H9 (cell line): ENCODE measurements at regions not wholly inside any gene's neighbourhood (a gene's known extent, or its start where the extent isn't known, plus 50 kb on each side); places are given as distances from the start of the nearest gene placed in this dataset.

Experiments
- DNase-seq: peaks from one replicate; pipeline ENCODE4 v3.0.0-alpha.2; 2017
- H2AFZ ChIP-seq: one replicate; pipeline ENCODE4 v1.6.1; 2013; ENCODE audit warnings: mild to moderate bottlenecking, low read length, control low read depth, moderate library complexity
- H2AK5ac ChIP-seq: 2 replicates; pipeline ENCODE4 v1.6.1; 2013; ENCODE audit warnings: low read length, control low read depth, mixed read lengths; ENCODE audit not compliant: insufficient read length
- H2BK120ac ChIP-seq: one replicate; pipeline ENCODE4 v1.6.1; 2013; ENCODE audit warnings: low read depth, mild to moderate bottlenecking, low read length, control low read depth, inconsistent platforms; ENCODE audit not compliant: poor library complexity, severe bottlenecking
- H2BK12ac ChIP-seq: 2 replicates; pipeline ENCODE4 v1.6.1; 2013; ENCODE audit warnings: low read length, control low read depth, mixed read lengths, low read depth; ENCODE audit not compliant: insufficient read length
- H2BK15ac ChIP-seq: 2 replicates; pipeline ENCODE4 v1.6.1; 2013; ENCODE audit warnings: low read depth, low read length, control low read depth
- H2BK20ac ChIP-seq: one replicate; pipeline ENCODE4 v1.6.1; 2013; ENCODE audit warnings: low read depth, mild to moderate bottlenecking, low read length, control low read depth, inconsistent platforms; ENCODE audit not compliant: poor library complexity, severe bottlenecking
- H2BK5ac ChIP-seq: 2 replicates; pipeline ENCODE4 v1.6.1; 2013; ENCODE audit warnings: low read length, control low read depth, mixed read lengths; ENCODE audit not compliant: insufficient read length
- H3K14ac ChIP-seq: 2 replicates; pipeline ENCODE4 v1.6.1; 2013; ENCODE audit warnings: low read length, control low read depth; ENCODE audit not compliant: insufficient read depth
- H3K18ac ChIP-seq: 2 replicates; pipeline ENCODE4 v1.6.1; 2013; ENCODE audit warnings: low read depth, mild to moderate bottlenecking, mixed read lengths, low read length, control low read depth; ENCODE audit not compliant: insufficient read length
- H3K23ac ChIP-seq: 2 replicates; pipeline ENCODE4 v1.6.1; 2013; ENCODE audit warnings: low read length, control low read depth, mixed read lengths, low read depth; ENCODE audit not compliant: insufficient read length
- H3K23me2 ChIP-seq: 2 replicates; pipeline ENCODE4 v1.6.1; 2013; ENCODE audit warnings: low read depth, mild to moderate bottlenecking, mixed read lengths, low read length, control low read depth; ENCODE audit not compliant: insufficient read length, poor library complexity, severe bottlenecking
- H3K27ac ChIP-seq: 2 replicates; pipeline ENCODE4 v1.5.1; 2013; ENCODE audit warnings: low read length, control low read depth, mixed read lengths, low read depth; ENCODE audit not compliant: insufficient read length
- H3K27me3 ChIP-seq: 2 replicates; pipeline ENCODE4 v1.6.1; 2013; ENCODE audit warnings: low read length, control low read depth, inconsistent platforms; ENCODE audit not compliant: insufficient read depth
- H3K4ac ChIP-seq: 2 replicates; pipeline ENCODE4 v1.6.1; 2013; ENCODE audit warnings: low read depth, mild to moderate bottlenecking, control low read depth, inconsistent platforms, low read length, moderate library complexity
- H3K4me1 ChIP-seq: 2 replicates; pipeline ENCODE4 v1.6.1; 2013; ENCODE audit warnings: low read length, control low read depth, inconsistent platforms; ENCODE audit not compliant: insufficient read depth
- H3K4me2 ChIP-seq: 2 replicates; pipeline ENCODE4 v1.6.1; 2013; ENCODE audit warnings: low read length, control low read depth, mixed read lengths; ENCODE audit not compliant: insufficient read length, insufficient read depth
- H3K56ac ChIP-seq: 2 replicates; pipeline ENCODE4 v1.6.1; 2013; ENCODE audit warnings: low read depth, mild to moderate bottlenecking, mixed read lengths, low read length, control low read depth; ENCODE audit not compliant: insufficient read length
- H3K79me1 ChIP-seq: 2 replicates; pipeline ENCODE4 v1.6.1; 2013; ENCODE audit warnings: low read depth, mild to moderate bottlenecking, moderate library complexity, low read length, control low read depth, inconsistent platforms; ENCODE audit not compliant: insufficient read depth, poor library complexity, severe bottlenecking
- H3K79me2 ChIP-seq: 2 replicates; pipeline ENCODE4 v1.6.1; 2013; ENCODE audit warnings: low read length, control low read depth, inconsistent platforms; ENCODE audit not compliant: insufficient read depth
- H3K9ac ChIP-seq: 2 replicates; pipeline ENCODE4 v1.6.1; 2013; ENCODE audit warnings: low read length, control low read depth, mixed read lengths; ENCODE audit not compliant: insufficient read length; ENCODE audit errors: extremely low read depth
- H3K9me3 ChIP-seq: one replicate; pipeline ENCODE4 v1.6.1; 2013; ENCODE audit warnings: low read depth, low read length, inconsistent platforms; ENCODE audit not compliant: control insufficient read depth
- H3T11ph ChIP-seq: one replicate; pipeline ENCODE4 v1.6.1; 2013; ENCODE audit warnings: mild to moderate bottlenecking, low read length, control low read depth, inconsistent platforms
- H4K20me1 ChIP-seq: one replicate; pipeline ENCODE4 v1.6.1; 2013; ENCODE audit not compliant: control insufficient read depth, insufficient read length, insufficient read depth
- H4K5ac ChIP-seq: 2 replicates; pipeline ENCODE4 v1.6.1; 2013; ENCODE audit warnings: low read depth, mild to moderate bottlenecking, mixed read lengths, low read length, control low read depth; ENCODE audit not compliant: insufficient read length
- H4K8ac ChIP-seq: replicated peaks from 2 replicates; pipeline ENCODE4 v1.6.1; 2013; ENCODE audit warnings: low read length, control low read depth, mixed read lengths, low read depth; ENCODE audit not compliant: insufficient read length
- H4K91ac ChIP-seq: 2 replicates; pipeline ENCODE4 v1.6.1; 2013; ENCODE audit warnings: low read depth, mild to moderate bottlenecking, moderate library complexity, mixed read lengths, low read length, control low read depth; ENCODE audit not compliant: insufficient read length
- H3K27ac Mint-ChIP-seq, 3 experiments: 2 replicates in 2 of 3; 3 replicates in 1 of 3; pipeline ENCODE4 v1.8.0; 2020 to 2021; ENCODE audit warnings: mixed read lengths in 3 of 3, mild to moderate bottlenecking in 1 of 3, moderate library complexity in 1 of 3
- H3K27me3 Mint-ChIP-seq: 2 replicates; pipeline ENCODE4 v1.8.0; 2021; ENCODE audit warnings: low read depth, mild to moderate bottlenecking, moderate library complexity, mixed read lengths
- H3K36me3 Mint-ChIP-seq, 3 experiments: 2 replicates in 2 of 3; 3 replicates in 1 of 3; pipeline ENCODE4 v1.8.0; 2020 to 2021; ENCODE audit warnings: low read depth in 3 of 3, mixed read lengths in 3 of 3; ENCODE audit not compliant: insufficient read depth in 1 of 3
- H3K4me1 Mint-ChIP-seq, 2 experiments: 2 replicates each; pipeline ENCODE4 v1.8.0; 2020; ENCODE audit warnings: mixed read lengths in 2 of 2
- H3K4me3 Mint-ChIP-seq, 2 experiments: 2 replicates in 1 of 2; 3 replicates in 1 of 2; pipeline ENCODE4 v1.8.0; 2020 to 2021; ENCODE audit warnings: mild to moderate bottlenecking in 2 of 2, mixed read lengths in 2 of 2, moderate library complexity in 1 of 2
- H3K9me3 Mint-ChIP-seq, 2 experiments: 2 replicates in 1 of 2; 3 replicates in 1 of 2; pipeline ENCODE4 v1.8.0; 2020; ENCODE audit warnings: mild to moderate bottlenecking in 2 of 2, mixed read lengths in 2 of 2, moderate library complexity in 1 of 2
- WGBS: extraction: QIAGEN DNeasy Blood & Tissue Kit; methylation state at CpG from one replicate; pipeline ENCODE4 v1.1.7; 2013; ENCODE audit warnings: missing lambda C conversion rate, low lambda C conversion rate, mixed read lengths; ENCODE audit not compliant: insufficient read length; ENCODE audit errors: extremely low coverage; 5-methylcytosine and 5-hydroxymethylcytosine counted together
- TF ChIP-seq, protein P1 (sequence below): fragments of 200-600 bp; sonication (generic); conservative IDR thresholded peaks from 3 replicates; pipeline ENCODE4 v1.8.0; 2021; ENCODE audit warnings: antibody characterized with exemption, mild to moderate bottlenecking

DNA sequence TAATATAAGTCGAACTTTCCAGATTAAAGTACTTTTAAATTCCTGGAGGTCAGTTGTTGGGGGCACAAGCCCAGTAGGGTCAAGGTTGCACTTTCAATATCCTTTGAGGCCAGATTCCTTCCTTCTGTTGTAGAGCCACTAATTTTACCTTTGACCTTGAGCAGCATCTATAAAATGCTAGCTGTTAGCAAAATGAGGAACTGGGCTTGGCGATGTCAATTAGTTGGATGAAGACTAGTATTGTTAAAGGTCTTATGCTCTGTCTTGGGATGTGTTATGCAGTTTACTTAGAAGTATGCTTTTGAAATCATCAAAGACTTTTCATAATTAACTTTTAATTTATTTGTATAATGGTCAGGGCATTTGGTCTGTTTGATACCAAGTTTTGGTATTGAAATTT, 425.9 kb upstream of the PROX1 start:
- WGBS, result no CpG with 5 or more reads among the region's 2 CpGs
- Histone ChIP-seq H2BK12ac (no peak overlapping the region), H3K9me3 (no peaks in the 10 kb centered on the region), H2BK20ac (no peak overlapping the region), H4K20me1 (no peaks in the 10 kb centered on the region), H3K23me2 (no peaks in the 10 kb centered on the region), H4K8ac (no peak overlapping the region), H2BK120ac (no peak overlapping the region), H3K4me2 (no peak overlapping the region), H3K56ac (no peak overlapping the region), H3T11ph (no peak overlapping the region), H3K79me2 (no peaks in the 10 kb centered on the region), H4K5ac (no peak overlapping the region), H2BK5ac (no peak overlapping the region), H3K4me1 (no peaks in the 10 kb centered on the region), H3K27me3 (no peaks in the 10 kb centered on the region), H2BK15ac (no peak overlapping the region), H2AK5ac (no peak overlapping the region), H4K91ac (no peak overlapping the region), H3K79me1 (no peaks in the 10 kb centered on the region), H3K4ac (no peak overlapping the region), H3K14ac (no peak overlapping the region), H2AFZ (no peak overlapping the region), H3K27ac (no peak overlapping the region), H3K23ac (no peak overlapping the region), H3K9ac (no peak overlapping the region), H3K18ac (no peak overlapping the region)
- no peak for DNase-seq
- H3K9me3 Mint-ChIP-seq, result peaks cover 29 to 30% of the 10 kb centered on the region in 2 experiments
- H3K4me1 Mint-ChIP-seq, result no peaks in the 10 kb centered on the region
- H3K27ac Mint-ChIP-seq, result no peak overlapping the region
- H3K27me3 Mint-ChIP-seq, result no peaks in the 10 kb centered on the region
- H3K36me3 Mint-ChIP-seq, result peaks cover 5 to 29% (median 9%) of the 10 kb centered on the region in 3 experiments
- H3K4me3 Mint-ChIP-seq, result no peak overlapping the region
- TF ChIP-seq, protein P1, sequence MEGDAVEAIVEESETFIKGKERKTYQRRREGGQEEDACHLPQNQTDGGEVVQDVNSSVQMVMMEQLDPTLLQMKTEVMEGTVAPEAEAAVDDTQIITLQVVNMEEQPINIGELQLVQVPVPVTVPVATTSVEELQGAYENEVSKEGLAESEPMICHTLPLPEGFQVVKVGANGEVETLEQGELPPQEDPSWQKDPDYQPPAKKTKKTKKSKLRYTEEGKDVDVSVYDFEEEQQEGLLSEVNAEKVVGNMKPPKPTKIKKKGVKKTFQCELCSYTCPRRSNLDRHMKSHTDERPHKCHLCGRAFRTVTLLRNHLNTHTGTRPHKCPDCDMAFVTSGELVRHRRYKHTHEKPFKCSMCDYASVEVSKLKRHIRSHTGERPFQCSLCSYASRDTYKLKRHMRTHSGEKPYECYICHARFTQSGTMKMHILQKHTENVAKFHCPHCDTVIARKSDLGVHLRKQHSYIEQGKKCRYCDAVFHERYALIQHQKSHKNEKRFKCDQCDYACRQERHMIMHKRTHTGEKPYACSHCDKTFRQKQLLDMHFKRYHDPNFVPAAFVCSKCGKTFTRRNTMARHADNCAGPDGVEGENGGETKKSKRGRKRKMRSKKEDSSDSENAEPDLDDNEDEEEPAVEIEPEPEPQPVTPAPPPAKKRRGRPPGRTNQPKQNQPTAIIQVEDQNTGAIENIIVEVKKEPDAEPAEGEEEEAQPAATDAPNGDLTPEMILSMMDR, result no peak
